NCI-H187 treated with DMSO at 0.1 percent for 48 hours (cell line): ENCODE measurements at regions not wholly inside any gene's neighbourhood (a gene's known extent, or its start where the extent isn't known, plus 50 kb on each side); places are given as distances from the start of the nearest gene placed in this dataset.

Source experiments
- DNase-seq: peaks from one replicate; lab custom pipeline; 2025; lab: John Stamatoyannopoulos, UW

DNA sequence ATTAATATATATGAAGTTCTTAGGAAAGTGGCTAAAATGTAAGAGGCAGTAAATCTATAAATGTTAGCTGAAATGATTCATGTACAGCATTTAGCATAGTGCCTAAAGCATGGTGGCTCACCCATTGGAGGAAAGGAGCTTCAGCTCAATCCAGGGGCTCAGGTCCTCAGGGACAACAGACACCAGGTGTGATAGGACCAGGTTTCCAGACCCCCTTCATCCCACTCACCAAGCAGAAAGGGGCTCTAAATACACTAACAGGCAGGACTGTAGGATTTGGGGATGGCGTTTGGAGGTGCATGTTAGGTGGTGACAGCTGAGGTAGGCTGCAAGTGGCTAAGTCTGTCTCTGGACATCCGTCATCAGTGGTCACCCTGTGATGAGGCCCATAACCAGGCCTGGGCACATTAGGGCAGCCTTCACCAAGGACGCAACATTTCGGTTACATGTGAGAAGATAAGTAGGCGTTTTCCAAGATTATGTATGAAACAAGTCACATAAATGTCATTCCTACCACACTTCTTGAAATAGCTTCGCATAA is 233.1 kb downstream of the C1orf94 start:
- no peak for DNase-seq

GRCh38 chr1:34412598-34413370 is 236.1 kb downstream of the C1orf94 start:
- no peak for DNase-seq

DNA sequence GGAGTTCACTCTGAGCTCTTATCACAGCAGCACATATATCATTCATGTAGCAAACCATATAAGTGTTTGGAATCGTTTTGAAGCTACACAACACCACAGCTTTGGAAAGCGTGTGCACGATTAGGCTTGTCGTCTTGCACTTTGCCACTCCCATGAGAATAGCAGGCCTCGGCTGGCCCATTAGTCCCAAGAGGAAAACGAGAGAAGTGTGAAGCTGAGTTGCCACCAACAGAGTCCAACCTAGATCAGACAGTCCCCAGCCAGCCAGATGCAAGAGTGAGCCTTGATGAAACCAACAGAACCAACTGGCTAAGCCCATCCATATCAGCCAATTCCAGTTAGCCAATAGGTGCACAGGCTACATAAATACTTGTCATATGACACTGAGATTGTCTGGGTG is 238.4 kb downstream of the C1orf94 start:
- no peak for DNase-seq

- DNase-seq: no peak
Measured at GRCh38 chr1:34418166-34418565, 241.5 kb downstream of the C1orf94 start.

GRCh38 chr1:34419663-34420136 is 243.0 kb downstream of the C1orf94 start:
- DNase-seq: no peak

- no peak for DNase-seq
Measured at GRCh38 chr1:34425046-34425445, 248.3 kb downstream of the C1orf94 start.

DNA sequence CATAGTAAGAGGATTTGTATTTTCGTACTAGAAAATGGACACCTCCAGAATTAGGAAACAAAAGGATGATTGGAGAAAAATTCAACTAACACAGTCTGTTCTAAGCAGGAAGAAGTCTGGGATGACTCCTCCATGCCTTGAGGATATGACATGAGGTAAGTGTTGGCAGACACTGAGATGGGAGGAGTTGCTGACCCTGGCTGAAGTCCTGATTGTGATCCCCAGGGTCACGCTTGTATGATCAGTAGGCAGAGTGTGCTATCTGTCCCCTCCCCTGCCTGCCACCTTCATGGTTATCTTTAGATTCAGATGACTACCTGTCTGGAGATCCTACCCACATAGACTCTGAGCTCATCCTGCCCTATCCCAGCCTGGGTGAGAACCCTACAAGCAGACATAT is 249.1 kb downstream of the C1orf94 start:
- DNase-seq: no peak

DNA sequence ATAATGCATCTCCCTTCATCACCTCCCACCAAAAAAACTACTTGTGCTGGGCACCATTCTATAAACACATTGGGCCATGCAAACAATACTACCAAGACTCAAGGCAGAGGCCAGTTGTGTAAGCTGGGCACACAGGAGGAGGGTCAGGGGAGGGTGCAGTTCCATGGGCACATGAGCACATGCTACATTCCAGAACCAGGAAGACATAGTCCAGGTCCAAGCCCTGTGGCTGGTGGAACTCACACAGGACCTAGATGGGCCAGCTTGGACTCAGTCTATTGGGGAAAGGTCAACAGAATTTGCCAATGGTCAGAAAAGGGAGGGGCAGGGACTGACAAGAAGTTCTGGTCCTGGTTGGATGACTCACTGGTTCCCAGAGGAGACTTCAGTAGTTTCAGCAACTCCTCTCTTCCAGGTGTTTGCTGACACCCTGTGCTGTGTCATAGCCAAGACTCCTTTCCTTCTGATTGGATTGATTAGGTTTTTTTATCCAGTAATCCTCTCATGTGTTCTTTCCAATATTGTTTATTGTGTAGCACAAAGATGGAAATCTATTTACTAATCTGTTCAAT is 249.7 kb downstream of the C1orf94 start:
- no peak for DNase-seq

DNA sequence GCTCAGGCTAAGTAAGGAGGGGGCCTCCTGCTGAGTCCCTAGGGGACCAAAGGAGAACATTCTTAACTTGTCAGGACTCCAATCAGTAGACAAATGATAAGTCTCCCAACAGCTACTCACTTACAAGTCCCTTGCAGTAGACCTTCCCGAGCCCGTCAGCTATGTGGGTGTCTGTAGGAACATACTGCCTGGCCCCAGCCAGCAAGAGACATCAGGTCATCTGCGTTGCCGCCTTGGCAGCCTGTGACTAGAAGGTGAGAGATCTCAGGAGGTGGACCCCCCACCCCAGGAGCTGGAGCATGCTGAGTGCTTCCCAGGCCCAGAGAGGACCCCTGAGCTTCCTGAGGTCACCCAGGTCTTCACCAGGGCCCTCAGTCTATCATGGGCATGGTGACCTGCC is 250.5 kb downstream of the C1orf94 start:
- DNase-seq: no peak

- DNase-seq: no peak
Measured at GRCh38 chr1:34433099-34433498, 256.4 kb downstream of the C1orf94 start.

- no peak for DNase-seq
Measured at GRCh38 chr1:34436836-34437235, 260.1 kb downstream of the C1orf94 start.

- no peak for DNase-seq
Measured at GRCh38 chr1:34441259-34442069, 264.8 kb downstream of the C1orf94 start.

- DNase-seq: no peak
Measured at GRCh38 chr1:34444516-34444915, 267.8 kb downstream of the C1orf94 start.

GRCh38 chr1:34450325-34450724 is 273.6 kb downstream of the C1orf94 start:
- DNase-seq: no peak

GRCh38 chr1:34452451-34452850 is 275.7 kb downstream of the C1orf94 start:
- no peak for DNase-seq

DNA sequence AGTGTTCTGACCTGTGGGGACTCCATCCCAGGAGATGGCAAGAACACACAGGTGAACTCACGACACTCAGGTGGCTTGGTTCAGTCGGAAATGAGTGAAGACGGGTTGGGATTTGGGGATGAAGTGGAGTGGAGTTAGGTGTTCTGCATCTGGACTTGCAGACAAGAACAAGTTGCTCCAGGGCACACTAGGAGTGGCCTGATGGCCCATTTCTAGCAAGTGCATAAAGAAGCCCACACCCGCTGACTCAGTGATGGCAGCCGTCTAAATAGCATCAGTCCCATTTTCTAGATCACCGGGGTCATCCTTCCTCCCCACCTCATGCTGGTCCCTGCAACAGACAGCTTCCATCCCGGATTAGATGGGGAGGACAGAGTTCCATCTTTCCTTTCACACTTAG is 278.4 kb downstream of the C1orf94 start:
- DNase-seq: no peak

GRCh38 chr1:34460193-34460592 is 283.5 kb downstream of the C1orf94 start:
- no peak for DNase-seq

- no peak for DNase-seq
Measured at GRCh38 chr1:34470401-34470800, 284.4 kb upstream of the GJB5 start.

- no peak for DNase-seq
Measured at GRCh38 chr1:34474566-34474965, 280.3 kb upstream of the GJB5 start.

- no peak for DNase-seq
Measured at GRCh38 chr1:34476371-34476770, 278.5 kb upstream of the GJB5 start.

DNA sequence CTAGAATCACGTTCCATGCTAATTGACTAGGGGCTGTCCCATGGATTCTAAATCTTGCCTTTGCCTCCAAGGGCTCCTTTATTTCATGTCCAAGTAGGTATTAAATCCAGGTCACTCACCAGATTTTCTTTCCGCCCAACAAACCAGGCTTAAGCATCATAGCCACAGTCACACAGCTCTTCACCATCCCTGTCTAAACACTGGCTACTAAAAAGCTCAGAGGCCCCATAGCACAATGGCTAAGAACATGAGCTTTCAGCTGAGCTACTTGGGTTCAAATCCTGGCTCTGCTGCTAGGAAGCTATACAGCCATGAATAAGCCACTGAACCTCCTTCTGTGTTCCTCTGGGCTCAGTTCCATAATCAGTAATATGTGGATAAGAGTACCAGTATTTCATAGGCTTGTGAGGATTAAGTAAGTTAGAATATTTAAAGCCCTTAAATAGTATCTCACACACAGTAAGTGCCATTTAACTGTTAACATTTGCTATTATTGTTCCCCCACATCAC is 277.2 kb upstream of the GJB5 start:
- DNase-seq: no peak

- no peak for DNase-seq
Measured at GRCh38 chr1:34478515-34479076, 276.3 kb upstream of the GJB5 start.
